Sigmoid colon (tissue), 6 donors: ENCODE measurements at regions not wholly inside any gene's neighbourhood (a gene's known extent, or its start where the extent isn't known, plus 50 kb on each side); places are given as distances from the start of the nearest gene placed in this dataset.

Experiments used
- DNase-seq: peaks from one replicate; pipeline ENCODE4 v3.0.0-alpha.2; 2019
- H3K27ac ChIP-seq, 4 donors: fragments of 200-600 bp; sonication (generic); one replicate each; pipeline ENCODE4 v1.5.1; 2016 to 2019; ENCODE audit warnings: mild to moderate bottlenecking in 1 of 4
- H3K27me3 ChIP-seq, 3 donors: fragments of 200-600 bp; sonication (generic); one replicate each; pipeline ENCODE4 v1.5.1; 2019; ENCODE audit warnings: mild to moderate bottlenecking in 1 of 3
- H3K36me3 ChIP-seq, 4 donors: fragments of 200-600 bp; sonication (generic); one replicate each; pipeline ENCODE4 v1.5.1; 2016 to 2019
- H3K4me1 ChIP-seq, 4 donors: fragments of 200-600 bp; sonication (generic); one replicate each; pipeline ENCODE4 v1.5.1; 2017 to 2019
- H3K4me3 ChIP-seq, 4 donors: fragments of 200-600 bp; sonication (generic); one replicate each; pipeline ENCODE4 v1.5.1; 2017 to 2019; ENCODE audit warnings: mild to moderate bottlenecking in 2 of 4, moderate library complexity in 1 of 4
- H3K9me3 ChIP-seq, 4 donors: fragments of 200-600 bp in 3 of 4; sonication (generic) in 3 of 4; one replicate each; pipeline versions ENCODE4 v1.5.1 to v1.6.1; 2013 to 2019
- CTCF ChIP-seq, 4 experiments: fragments of 450-650 bp in 3 of 4; fragments of 200-600 bp in 1 of 4; IDR thresholded peaks; one replicate each; pipeline ENCODE4 v1.5.1; 2016 to 2019; ENCODE audit warnings: antibody characterized with exemption in 4 of 4, mild to moderate bottlenecking in 3 of 4, moderate library complexity in 2 of 4
- EP300 ChIP-seq, 4 donors: sonication (generic); formaldehyde crosslinking; IDR thresholded peaks; one replicate each; pipeline ENCODE4 v1.6.1; 2017; ENCODE audit warnings: antibody characterized with exemption in 4 of 4
- POLR2A ChIP-seq, 2 donors: fragments of 450-650 bp; IDR thresholded peaks; one replicate each; pipeline ENCODE4 v1.6.1; 2016; ENCODE audit warnings: antibody characterized with exemption in 2 of 2, mild to moderate bottlenecking in 2 of 2, moderate library complexity in 2 of 2
- POLR2AphosphoS5 ChIP-seq, 4 donors: sonication (generic); formaldehyde crosslinking; IDR thresholded peaks; one replicate each; pipeline ENCODE4 v1.6.1; 2017; ENCODE audit warnings: antibody characterized with exemption in 4 of 4
- WGBS, 2 donors: extraction: QIAGEN DNeasy Blood & Tissue Kit; methylation state at CpG; one replicate each; pipeline ENCODE4 v1.1.7; 2013; 5-methylcytosine and 5-hydroxymethylcytosine counted together
- intact Hi-C: fragments of 100-400 bp; cut with DNase I; formaldehyde crosslinking; loops from one replicate; pipeline ENCODE4 v1.15.1; 2023
- donor health status: healthy with polysubstance abuse.
- donor health status: healthy.

GRCh38 chr1:104291156-104291555 is 541.5 kb downstream of the AMY1C start:
- no peaks in the 10 kb centered on the region for H3K4me1 ChIP-seq
- TF ChIP-seq POLR2A (IDR thresholded peaks at IDR 0.05), result no peak
- no peak for TF ChIP-seq POLR2AphosphoS5 (IDR thresholded peaks at IDR 0.05)
- TF ChIP-seq EP300 (IDR thresholded peaks at IDR 0.05), result no peak
- no peak for TF ChIP-seq CTCF (IDR thresholded peaks at IDR 0.05)

GRCh38 chr1:104294259-104294658 is 544.6 kb downstream of the AMY1C start:
- Histone ChIP-seq H3K9me3 (no peaks in the 10 kb centered on the region), H3K36me3 (no peaks in the 10 kb centered on the region), H3K27me3 (no peaks in the 10 kb centered on the region), H3K27ac (no peak overlapping the region), H3K4me1 (no peaks in the 10 kb centered on the region), H3K4me3 (no peak overlapping the region)
- 43 to 52% methylated on average over 3 of the region's 3 CpGs for WGBS, 2 donors
- intact Hi-C loops, result no loop called here
- DNase-seq, result no peak
- TF ChIP-seq EP300 (IDR thresholded peaks at IDR 0.05), result no peak
- TF ChIP-seq POLR2AphosphoS5 (IDR thresholded peaks at IDR 0.05), result no peak
- no peak for TF ChIP-seq POLR2A (IDR thresholded peaks at IDR 0.05)
- TF ChIP-seq CTCF (IDR thresholded peaks at IDR 0.05), result no peak

More at GRCh38 chr1:104291156-104291555, 541.5 kb downstream of the AMY1C start:
- no peak for DNase-seq
- Histone ChIP-seq H3K4me3 (no peak overlapping the region), H3K36me3 (no peaks in the 10 kb centered on the region), H3K27ac (no peak overlapping the region), H3K9me3 (no peaks in the 10 kb centered on the region), H3K27me3 (no peaks in the 10 kb centered on the region)
- intact Hi-C loops, result no loop called here
- WGBS, 2 donors, result 47 to 98% methylated on average over 1 of the region's 1 CpG

GRCh38 chr1:104295511-104295910 is 545.8 kb downstream of the AMY1C start:
- intact Hi-C loops, result no loop called here
- H3K4me1 ChIP-seq, result no peaks in the 10 kb centered on the region
- no peaks in the 10 kb centered on the region for H3K27me3 ChIP-seq
- 71 to 72% methylated on average over 3 of the region's 3 CpGs for WGBS, 2 donors
- DNase-seq, result no peak
- no peak for TF ChIP-seq POLR2A (IDR thresholded peaks at IDR 0.05)
- TF ChIP-seq EP300 (IDR thresholded peaks at IDR 0.05), result no peak
- no peaks in the 10 kb centered on the region for H3K9me3 ChIP-seq
- H3K36me3 ChIP-seq, result no peaks in the 10 kb centered on the region
- H3K27ac ChIP-seq, result no peak overlapping the region
- H3K4me3 ChIP-seq, result no peak overlapping the region

GRCh38 chr1:104309673-104310072 is 560.0 kb downstream of the AMY1C start:
- intact Hi-C loops, result no loop called here
- DNase-seq, result no peak
- WGBS, 2 donors, result 80 to 86% methylated on average over 1 of the region's 1 CpG
- Histone ChIP-seq H3K27ac (no peak overlapping the region), H3K36me3 (no peaks in the 10 kb centered on the region), H3K4me3 (no peak overlapping the region), H3K9me3 (no peaks in the 10 kb centered on the region), H3K4me1 (no peaks in the 10 kb centered on the region), H3K27me3 (no peaks in the 10 kb centered on the region)
- TF ChIP-seq EP300 (IDR thresholded peaks at IDR 0.05) (no peak), POLR2A (IDR thresholded peaks at IDR 0.05) (no peak), CTCF (IDR thresholded peaks at IDR 0.05) (no peak), POLR2AphosphoS5 (IDR thresholded peaks at IDR 0.05) (no peak)

- Histone ChIP-seq H3K27me3 (no peaks in the 10 kb centered on the region), H3K36me3 (no peaks in the 10 kb centered on the region), H3K9me3 (no peaks in the 10 kb centered on the region), H3K4me3 (no peak overlapping the region), H3K27ac (no peak overlapping the region), H3K4me1 (no peaks in the 10 kb centered on the region)
- DNase-seq, result no peak
- WGBS, 2 donors, result 32 to 54% methylated on average over 2 of the region's 2 CpGs
- TF ChIP-seq POLR2AphosphoS5 (IDR thresholded peaks at IDR 0.05), result no peak
- no peak for TF ChIP-seq EP300 (IDR thresholded peaks at IDR 0.05)
- no peak for TF ChIP-seq POLR2A (IDR thresholded peaks at IDR 0.05)
- no peak for TF ChIP-seq CTCF (IDR thresholded peaks at IDR 0.05)
- intact Hi-C loops, result no loop called here
Observed at GRCh38 chr1:104315823-104316222, 566.1 kb downstream of the AMY1C start.
